A549 (cell line): ENCODE measurements at regions not wholly inside any gene's neighbourhood (a gene's known extent, or its start where the extent isn't known, plus 50 kb on each side); places are given as distances from the start of the nearest gene placed in this dataset.

Experiments used
- ATAC-seq, 2 experiments: fragments of 200-7000 bp in 1 of 2; fragments of >200 bp in 1 of 2; cut with Nextera tagmentation in 1 of 2; cut with Tn5 transposase in 1 of 2; 3 replicates each; pipeline versions ENCODE4 v1.8.0 to v1.9.1; 2018 to 2020; ENCODE audit warnings: mild to moderate bottlenecking in 1 of 2, moderate library complexity in 1 of 2
- CTCF ChIA-PET: fragments of 300-600 bp; sonication (Branson Sonifier 250); formaldehyde crosslinking; extraction: SDS; loops from one replicate; lab custom pipeline; 2021; ENCODE audit warnings: antibody characterized with exemption, inconsistent platforms; lab: Yijun Ruan, JAX
- POLR2A ChIA-PET: fragments of 350-600 bp; formaldehyde crosslinking; extraction: SDS; loops from one replicate; lab custom pipeline; 2021; ENCODE audit warnings: antibody characterized with exemption, inconsistent platforms; lab: Yijun Ruan, JAX
- DNase-seq, 2 experiments: peaks; one replicate each; pipeline versions ENCODE4 v3.0.0 to v3.0.0-alpha.2; 2011 to 2016; ENCODE audit warnings: low read depth in 1 of 2, low spot score in 1 of 2
- FAIRE-seq: peaks from 2 replicates; lab custom pipeline; 2011; peaks lifted over from hg19 to GRCh38; lab: Jason Lieb, UNC
- H3K27ac ChIP-seq, 2 experiments: fragments of >200 bp; sonication (Bioruptor Twin); formaldehyde crosslinking; 3 replicates each; pipeline ENCODE4 v1.5.1; 2016 to 2017
- H3K4me1 ChIP-seq: fragments of >200 bp; sonication (Bioruptor Twin); formaldehyde crosslinking; 3 replicates; pipeline ENCODE4 v1.6.1; 2016
- H3K4me2 ChIP-seq: fragments of >200 bp; sonication (Bioruptor Twin); formaldehyde crosslinking; 3 replicates; pipeline ENCODE4 v1.6.1; 2016
- H3K4me3 ChIP-seq: fragments of >200 bp; sonication (Bioruptor Twin); formaldehyde crosslinking; 3 replicates; pipeline ENCODE4 v1.5.1; 2016
- H3K9me3 ChIP-seq: fragments of >200 bp; sonication (Bioruptor Twin); formaldehyde crosslinking; 3 replicates; pipeline ENCODE4 v1.6.1; 2016
- BHLHE40 ChIP-seq: IDR thresholded peaks from 2 replicates; pipeline ENCODE4 v1.6.1; 2012; ENCODE audit warnings: low read depth, low read length, inconsistent platforms
- CBX8 ChIP-seq: fragments of 200-600 bp; sonication (generic); IDR thresholded peaks from 2 replicates; pipeline ENCODE4 v1.6.1; 2016
- CHD2 ChIP-seq: fragments of 150-350 bp; IDR thresholded peaks from 2 replicates; pipeline ENCODE4 v1.6.1; 2014; ENCODE audit warnings: low read length; ENCODE audit not compliant: partially characterized antibody
- CHD4 ChIP-seq: fragments of 200-600 bp; sonication (generic); IDR thresholded peaks from 2 replicates; pipeline ENCODE4 v1.6.1; 2016; ENCODE audit warnings: antibody characterized with exemption, mild to moderate bottlenecking, borderline replicate concordance
- EHF ChIP-seq: fragments of 250-450 bp; sonication (Bioruptor Pico); IDR thresholded peaks from 2 replicates; pipeline ENCODE4 v1.5.0; 2020; ENCODE audit warnings: mild to moderate bottlenecking
- EHMT2 ChIP-seq: fragments of 200-600 bp; sonication (generic); IDR thresholded peaks from 2 replicates; pipeline ENCODE4 v1.6.1; 2016; ENCODE audit warnings: antibody characterized with exemption, low read depth, mild to moderate bottlenecking, moderate library complexity
- EP300 ChIP-seq, 2 experiments: fragments of >200 bp; sonication (Bioruptor Twin); formaldehyde crosslinking; IDR thresholded peaks; 2 replicates in 1 of 2; 3 replicates in 1 of 2; pipeline ENCODE4 v1.6.1; 2016 to 2017
- ESRRA ChIP-seq: fragments of 150-350 bp; IDR thresholded peaks from 2 replicates; pipeline ENCODE4 v1.6.1; 2014; ENCODE audit warnings: mild to moderate bottlenecking, low read length, borderline replicate concordance
- FOSL2 ChIP-seq, 2 experiments: fragments of 450-650 bp in 1 of 2; fragments of >200 bp in 1 of 2; sonication (Bioruptor Twin) in 1 of 2; formaldehyde crosslinking; IDR thresholded peaks; 2 replicates each; pipeline versions ENCODE4 v1.5.0 to v1.6.1; 2016 to 2020; ENCODE audit warnings: mild to moderate bottlenecking in 1 of 2, moderate library complexity in 1 of 2
- HEYL ChIP-seq: fragments of 250-450 bp; sonication (Bioruptor Pico); IDR thresholded peaks from 2 replicates; pipeline ENCODE4 v1.8.0; 2021; ENCODE audit warnings: mild to moderate bottlenecking, moderate library complexity
- HOXA7 ChIP-seq: fragments of 250-450 bp; sonication (Bioruptor Pico); IDR thresholded peaks from 2 replicates; pipeline ENCODE4 v1.5.0; 2020; ENCODE audit warnings: mild to moderate bottlenecking, moderate library complexity
- JUN ChIP-seq, 2 experiments: fragments of >200 bp; sonication (Bioruptor Twin); formaldehyde crosslinking; IDR thresholded peaks; 2 replicates in 1 of 2; 3 replicates in 1 of 2; pipeline ENCODE4 v1.6.1; 2016 to 2017
- JUNB ChIP-seq: fragments of >200 bp; sonication (Bioruptor Twin); formaldehyde crosslinking; IDR thresholded peaks from 2 replicates; pipeline ENCODE4 v1.6.1; 2016
- KDM5A ChIP-seq: fragments of 200-600 bp; sonication (generic); IDR thresholded peaks from 2 replicates; pipeline ENCODE4 v1.6.1; 2016; ENCODE audit warnings: antibody characterized with exemption, mild to moderate bottlenecking
- MAFK ChIP-seq: fragments of 450-650 bp; IDR thresholded peaks from 2 replicates; pipeline ENCODE4 v1.6.1; 2014; ENCODE audit not compliant: partially characterized antibody
- MYC ChIP-seq: IDR thresholded peaks from 2 replicates; pipeline ENCODE4 v1.6.1; 2012; ENCODE audit warnings: mild to moderate bottlenecking, inconsistent platforms, low read length, improper control_type of control experiment, borderline replicate concordance
- NFE2L2 ChIP-seq: fragments of 150-350 bp; conservative IDR thresholded peaks from 2 replicates; pipeline ENCODE4 v1.6.1; 2014; ENCODE audit warnings: low read length
- RCOR1 ChIP-seq: fragments of 150-350 bp; IDR thresholded peaks from 2 replicates; pipeline ENCODE4 v1.6.1; 2014; ENCODE audit warnings: antibody characterized with exemption, low read length, low read depth
- RFX5 ChIP-seq: fragments of 450-650 bp; IDR thresholded peaks from 2 replicates; pipeline ENCODE4 v1.7.1; 2014; ENCODE audit warnings: antibody characterized with exemption, mild to moderate bottlenecking, moderate library complexity
- RNF2 ChIP-seq: fragments of 200-600 bp; sonication (generic); IDR thresholded peaks from 2 replicates; pipeline ENCODE4 v1.6.1; 2016; ENCODE audit warnings: low read depth, mild to moderate bottlenecking, antibody characterized with exemption, moderate library complexity, borderline replicate concordance
- TFCP2L1 ChIP-seq: fragments of 250-450 bp; sonication (Bioruptor Pico); IDR thresholded peaks from 2 replicates; pipeline ENCODE4 v1.5.0; 2021; ENCODE audit warnings: mild to moderate bottlenecking
- TP53 ChIP-seq: fragments of 250-450 bp; sonication (Bioruptor Pico); IDR thresholded peaks from 2 replicates; pipeline ENCODE4 v1.5.0; 2021; ENCODE audit warnings: mild to moderate bottlenecking, moderate library complexity
- WGBS: methylation state at CpG from one replicate; pipeline ENCODE4 v1.1.6; 2017; ENCODE audit errors: missing lambda C conversion rate; 5-methylcytosine and 5-hydroxymethylcytosine counted together
- TF ChIP-seq, protein P1 (sequence below): IDR thresholded peaks from 2 replicates; pipeline ENCODE4 v1.6.1; 2012; ENCODE audit warnings: low read depth, borderline replicate concordance

DNA sequence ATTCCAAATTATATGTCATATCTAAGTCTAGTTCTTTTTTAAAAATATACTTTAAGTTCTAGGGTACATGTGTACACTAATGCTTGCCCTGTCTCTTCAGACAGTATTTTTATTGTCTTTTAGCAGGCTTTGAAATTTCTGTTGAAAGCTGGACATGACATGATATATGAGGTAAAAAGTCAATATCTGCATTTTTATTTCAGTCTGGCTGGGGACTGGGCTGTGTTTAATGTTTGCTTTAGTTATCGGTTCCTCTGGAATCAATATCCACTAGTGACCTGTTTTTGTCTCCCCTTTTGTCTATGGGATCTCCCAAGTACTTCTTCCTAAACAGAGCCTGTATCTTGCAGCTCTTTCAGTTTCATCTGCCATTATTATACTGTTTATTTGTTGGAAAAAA is 786.2 kb upstream of the GJE1 start:
- CTCF ChIA-PET, result no interaction called here
- POLR2A ChIA-PET, result no interaction called here
- 70% methylated on average over 1 of the region's 1 CpG for WGBS
- no peak overlapping the region for H3K27ac ChIP-seq
- ATAC-seq (no peak), FAIRE-seq (no peak), DNase-seq (no peak)
- H3K4me2 ChIP-seq, result no peak overlapping the region
- TF ChIP-seq KDM5A (no peak), MYC (no peak), FOSL2 (IDR thresholded peaks at IDR 0.05) (no peak), FOSL2 (CRISPR knock-in tag; IDR thresholded peaks at IDR 0.05) (no peak), CHD2 (no peak), HEYL (CRISPR knock-in tag) (no peak), NFE2L2 (no peak), RFX5 (no peak), CHD4 (no peak), JUN (IDR thresholded peaks at IDR 0.05) (no peak), JUNB (no peak), RCOR1 (no peak), MAFK (no peak), BHLHE40 (no peak), TFCP2L1 (CRISPR knock-in tag) (no peak)
- TF ChIP-seq, protein P1, sequence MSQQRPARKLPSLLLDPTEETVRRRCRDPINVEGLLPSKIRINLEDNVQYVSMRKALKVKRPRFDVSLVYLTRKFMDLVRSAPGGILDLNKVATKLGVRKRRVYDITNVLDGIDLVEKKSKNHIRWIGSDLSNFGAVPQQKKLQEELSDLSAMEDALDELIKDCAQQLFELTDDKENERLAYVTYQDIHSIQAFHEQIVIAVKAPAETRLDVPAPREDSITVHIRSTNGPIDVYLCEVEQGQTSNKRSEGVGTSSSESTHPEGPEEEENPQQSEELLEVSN, result no peak
- no peaks in the 10 kb centered on the region for H3K4me1 ChIP-seq
- no peak overlapping the region for H3K4me3 ChIP-seq
- no peaks in the 10 kb centered on the region for H3K9me3 ChIP-seq

DNA sequence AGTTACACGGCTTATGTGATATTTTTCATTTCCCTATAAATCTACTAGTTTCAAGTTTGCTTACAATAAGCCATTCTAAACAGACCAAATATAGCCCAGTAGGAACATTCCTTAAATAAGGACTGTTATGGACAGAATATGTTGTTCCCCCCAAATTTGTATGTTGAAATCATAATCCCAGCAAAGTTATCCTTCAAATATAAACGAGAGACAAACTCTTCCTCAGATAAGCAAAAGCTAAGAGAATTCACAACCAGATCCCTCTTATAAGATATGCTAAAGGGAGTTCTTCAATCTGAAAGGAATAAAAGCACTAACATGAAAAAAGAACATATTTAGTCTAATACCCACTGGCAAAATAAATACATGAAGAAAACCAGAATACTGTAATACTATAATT is 795.5 kb upstream of the GJE1 start:
- H3K4me3 ChIP-seq, result no peak overlapping the region
- TF ChIP-seq KDM5A (no peak), EHMT2 (no peak), EHF (no peak), EP300 (IDR thresholded peaks at IDR 0.05) (no peak), CBX8 (no peak), ESRRA (no peak), RNF2 (no peak), HEYL (CRISPR knock-in tag) (no peak), HOXA7 (no peak), TP53 (no peak)
- CTCF ChIA-PET, result no interaction called here
- H3K4me1 ChIP-seq, result peaks cover 19% of the 10 kb centered on the region
- FAIRE-seq, result no peak
- H3K27ac ChIP-seq, result no peak overlapping the region
- no peak for ATAC-seq
- POLR2A ChIA-PET, result no interaction called here
- 91% methylated on average over 2 of the region's 2 CpGs for WGBS
- no peak overlapping the region for H3K4me2 ChIP-seq
- no peaks in the 10 kb centered on the region for H3K9me3 ChIP-seq
- no peak for DNase-seq

DNA sequence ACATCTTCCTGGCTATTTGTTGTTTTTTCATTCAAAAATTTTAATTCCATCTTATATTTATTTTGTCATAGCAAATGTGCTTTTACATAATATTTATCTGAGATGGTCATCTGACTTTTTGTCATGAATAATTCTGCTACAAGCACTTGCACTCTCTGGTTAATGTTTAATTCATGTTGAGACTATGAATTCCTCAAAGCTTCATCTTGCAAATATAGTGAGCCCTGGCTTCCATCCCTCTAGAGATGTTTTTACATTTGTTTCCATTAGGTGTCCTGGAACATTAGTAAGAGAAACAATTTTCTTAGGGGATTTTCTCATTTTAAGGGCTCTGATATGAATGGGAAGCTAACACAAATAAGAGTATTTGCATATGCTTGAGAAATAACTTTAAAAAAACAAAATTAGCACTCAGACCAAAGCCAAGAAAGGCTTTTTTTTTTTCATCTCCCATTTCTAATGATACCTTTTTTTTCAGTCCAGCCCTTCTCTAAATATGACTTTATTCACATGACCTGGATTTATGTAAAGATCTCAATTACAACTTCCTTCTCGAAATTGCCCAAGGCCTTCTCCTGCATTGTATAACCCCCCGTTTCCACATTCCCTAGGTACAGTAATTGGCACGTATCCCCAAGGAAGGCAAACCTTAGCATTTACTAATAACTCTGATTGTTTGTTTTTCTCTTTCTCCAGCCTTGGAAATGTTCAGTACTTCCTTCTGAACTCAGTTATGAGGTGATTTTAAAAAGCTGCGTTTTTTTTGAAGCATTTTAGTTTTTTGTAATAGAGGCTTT is 797.0 kb upstream of the GJE1 start:
- Histone ChIP-seq H3K27ac (peak overlapping the region; percentile 54 to 60; a peak in 5 of 6 replicates), H3K9me3 (no peaks in the 10 kb centered on the region), H3K4me3 (no peak overlapping the region), H3K4me1 (peaks cover 19% of the 10 kb centered on the region), H3K4me2 (peak overlapping the region; percentile 61)
- ATAC-seq (peak; percentile 72 to 73; a peak in 5 of 6 replicates), FAIRE-seq (no peak), DNase-seq (peak in 1 of 2 experiments; percentile 53)
- TF ChIP-seq CHD2, result no peak
- TF ChIP-seq, protein P1, result no peak
- CTCF ChIA-PET, result interaction anchor here (0.6 kb wide), 1 partner anchor 1603 kb away, joined by 3 read pairs; no protein-coding TSS in a partner anchor
- 4% methylated on average over 4 of the region's 4 CpGs for WGBS
- POLR2A ChIA-PET, result no interaction called here
